ENCODE measurements at regions not wholly inside any gene's neighbourhood (a gene's known extent, or its start where the extent isn't known, plus 50 kb on each side); places are given as distances from the start of the nearest gene placed in this dataset.

DNA sequence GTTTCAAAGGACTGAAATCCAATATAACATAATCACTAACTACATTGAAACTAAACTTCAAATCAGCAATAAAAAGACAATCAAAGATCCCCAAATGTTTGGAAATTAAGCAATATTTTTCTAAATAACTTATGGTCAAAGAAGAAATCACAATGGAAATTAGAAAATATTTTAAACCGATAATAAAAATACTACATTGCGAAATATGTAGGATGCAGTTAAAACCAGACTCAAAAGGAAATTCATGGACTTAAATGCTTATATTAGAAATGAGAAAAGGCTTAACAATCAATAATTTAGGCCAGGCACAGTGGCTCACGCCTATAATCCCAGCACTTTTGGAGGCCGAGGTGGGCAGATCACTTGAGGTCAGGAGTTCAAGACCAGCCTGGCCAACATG is 79.0 kb upstream of the HAAO start:
- no peak for TF ChIP-seq EZH2phosphoT487 (IDR thresholded peaks at IDR 0.05; ENCODE audit: borderline replicate concordance, low read depth, low read length)
- no peak for TF ChIP-seq CTCF (conservative IDR thresholded peaks at IDR 0.05; ENCODE audit: low read length)
- H3K4me1 ChIP-seq (ENCODE audit: insufficient read depth, low read length, poor library complexity, severe bottlenecking) = no peaks in the 10 kb centered on the region
- no peak overlapping the region for H3K4me3 ChIP-seq (ENCODE audit: low read depth, low read length, poor library complexity, severe bottlenecking)
- no peak overlapping the region for H3K27ac ChIP-seq (ENCODE audit: low read depth, low read length, poor library complexity, severe bottlenecking)
- no TSS peak for BruUV-seq (replicated peaks)
- H3K79me2 ChIP-seq (ENCODE audit: insufficient read depth, low read depth, low read length) = no peaks in the 10 kb centered on the region
- no peaks in the 10 kb centered on the region for H3K36me3 ChIP-seq (ENCODE audit: insufficient read depth, low read length)
- no peaks in the 10 kb centered on the region for H3K9me2 ChIP-seq (ENCODE audit: insufficient read depth, low read length)
- no peak overlapping the region for H3K4me2 ChIP-seq (ENCODE audit: low read length)
- ChIA-PET POLR2A (interaction anchor here (0.6 kb wide), 1 partner anchor 10 kb away, joined by 5 read pairs; no protein-coding TSS in a partner anchor), CTCF (ENCODE audit: unreplicated experiment) (no interaction called here)
- peaks cover 12% of the 10 kb centered on the region for H3K9me3 ChIP-seq (ENCODE audit: low read length)
- no peaks in the 10 kb centered on the region for H4K20me1 ChIP-seq (ENCODE audit: insufficient read depth, low read length)
- no peak for DNase-seq (ENCODE audit: low spot score)
- H2AFZ ChIP-seq (ENCODE audit: low read length) = no peak overlapping the region
- intact Hi-C loops (cut with micrococcal nuclease; ENCODE audit: unreplicated experiment) = no loop called here

DNA sequence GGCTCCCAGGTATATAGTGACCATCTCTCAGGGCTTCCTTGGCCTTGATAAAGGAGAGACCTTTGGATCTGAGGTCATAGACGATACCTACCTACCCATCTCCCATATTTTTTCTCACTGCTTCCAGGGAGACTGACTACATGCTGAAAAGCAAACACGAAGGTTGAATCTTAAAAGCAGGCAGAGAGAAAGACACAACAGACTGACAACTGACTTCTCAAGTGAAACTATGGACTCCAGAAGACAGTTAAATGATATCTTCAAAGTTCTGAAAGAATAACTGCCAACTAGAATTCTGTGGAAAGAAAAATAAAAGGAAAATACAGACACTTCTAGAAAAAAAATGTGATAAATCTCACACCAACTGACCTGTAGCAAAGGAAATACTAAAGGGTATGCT is 76.5 kb upstream of the HAAO start:
- BruUV-seq (replicated peaks) = no TSS peak
- ChIA-PET POLR2A (no interaction called here), CTCF (ENCODE audit: unreplicated experiment) (no interaction called here)
- Histone ChIP-seq H3K4me1 (ENCODE audit: insufficient read depth, low read length, poor library complexity, severe bottlenecking) (no peaks in the 10 kb centered on the region), H4K20me1 (ENCODE audit: insufficient read depth, low read length) (no peaks in the 10 kb centered on the region), H3K9me2 (ENCODE audit: insufficient read depth, low read length) (no peaks in the 10 kb centered on the region), H3K36me3 (ENCODE audit: insufficient read depth, low read length) (no peaks in the 10 kb centered on the region), H3K4me3 (ENCODE audit: low read depth, low read length, poor library complexity, severe bottlenecking) (no peak overlapping the region), H3K27ac (ENCODE audit: low read depth, low read length, poor library complexity, severe bottlenecking) (no peak overlapping the region), H3K4me2 (ENCODE audit: low read length) (no peak overlapping the region), H2AFZ (ENCODE audit: low read length) (no peak overlapping the region), H3K79me2 (ENCODE audit: insufficient read depth, low read depth, low read length) (no peaks in the 10 kb centered on the region), H3K9me3 (ENCODE audit: low read length) (peaks cover 12% of the 10 kb centered on the region)
- TF ChIP-seq CTCF (conservative IDR thresholded peaks at IDR 0.05; ENCODE audit: low read length) = no peak
- no peak for TF ChIP-seq EZH2phosphoT487 (IDR thresholded peaks at IDR 0.05; ENCODE audit: borderline replicate concordance, low read depth, low read length)
- no peak for DNase-seq (ENCODE audit: low spot score)
- intact Hi-C loops (cut with micrococcal nuclease; ENCODE audit: unreplicated experiment) = no loop called here

GRCh38 chr2:42868096-42868495 is 75.7 kb upstream of the HAAO start:
- no peaks in the 10 kb centered on the region for H3K9me2 ChIP-seq (ENCODE audit: insufficient read depth, low read length)
- DNase-seq (ENCODE audit: low spot score) = no peak
- POLR2A ChIA-PET = no interaction called here
- no peaks in the 10 kb centered on the region for H4K20me1 ChIP-seq (ENCODE audit: insufficient read depth, low read length)
- intact Hi-C loops (cut with micrococcal nuclease; ENCODE audit: unreplicated experiment) = no loop called here
- TF ChIP-seq CTCF (conservative IDR thresholded peaks at IDR 0.05; ENCODE audit: low read length) (no peak), EZH2phosphoT487 (IDR thresholded peaks at IDR 0.05; ENCODE audit: borderline replicate concordance, low read depth, low read length) (no peak)
- no peaks in the 10 kb centered on the region for H3K4me1 ChIP-seq (ENCODE audit: insufficient read depth, low read length, poor library complexity, severe bottlenecking)
- H3K27ac ChIP-seq (ENCODE audit: low read depth, low read length, poor library complexity, severe bottlenecking) = no peak overlapping the region
- no TSS peak for BruUV-seq (replicated peaks)
- no peaks in the 10 kb centered on the region for H3K36me3 ChIP-seq (ENCODE audit: insufficient read depth, low read length)
- H3K79me2 ChIP-seq (ENCODE audit: insufficient read depth, low read depth, low read length) = no peaks in the 10 kb centered on the region
- no peak overlapping the region for H3K4me3 ChIP-seq (ENCODE audit: low read depth, low read length, poor library complexity, severe bottlenecking)
- no peak overlapping the region for H3K4me2 ChIP-seq (ENCODE audit: low read length)
- no peak overlapping the region for H2AFZ ChIP-seq (ENCODE audit: low read length)
- CTCF ChIA-PET (ENCODE audit: unreplicated experiment) = no interaction called here
- H3K9me3 ChIP-seq (ENCODE audit: low read length) = peaks cover 12% of the 10 kb centered on the region

All from OCI-LY7 (cell line).